Liver (tissue), 8 donors: ENCODE measurements at regions not wholly inside any gene's neighbourhood (a gene's known extent, or its start where the extent isn't known, plus 50 kb on each side); places are given as distances from the start of the nearest gene placed in this dataset.

Experiments used
- DNase-seq: peaks from one replicate; pipeline ENCODE4 v3.0.0-alpha.2; 2017; ENCODE audit warnings: low spot score
- H3K27ac ChIP-seq, 2 donors: one replicate each; pipeline ENCODE4 v1.7.0; 2013; ENCODE audit warnings: inconsistent platforms in 2 of 2, low read length in 2 of 2, control low read depth in 1 of 2, low read depth in 1 of 2, mild to moderate bottlenecking in 1 of 2
- H3K27me3 ChIP-seq, 4 donors: one replicate each; pipeline versions ENCODE4 v1.6.1 to v1.7.0; 2013; ENCODE audit warnings: low read length in 3 of 4, inconsistent platforms in 1 of 4, mild to moderate bottlenecking in 1 of 4, moderate library complexity in 1 of 4; ENCODE audit not compliant: control insufficient read depth in 4 of 4, insufficient read depth in 4 of 4
- H3K36me3 ChIP-seq, 4 donors: one replicate each; pipeline versions ENCODE4 v1.6.1 to v1.7.0; 2013; ENCODE audit warnings: low read length in 3 of 4, mild to moderate bottlenecking in 3 of 4, low read depth in 1 of 4, moderate library complexity in 1 of 4; ENCODE audit not compliant: control insufficient read depth in 4 of 4, insufficient read depth in 3 of 4
- H3K4me1 ChIP-seq, 4 donors: one replicate each; pipeline versions ENCODE4 v1.6.1 to v1.7.0; 2013; ENCODE audit warnings: low read length in 3 of 4, mild to moderate bottlenecking in 3 of 4, moderate library complexity in 1 of 4; ENCODE audit not compliant: control insufficient read depth in 4 of 4, insufficient read depth in 4 of 4
- H3K4me3 ChIP-seq, 3 donors: one replicate each; pipeline versions ENCODE4 v1.6.1 to v1.7.0; 2013; ENCODE audit warnings: low read length in 3 of 3, control low read depth in 1 of 3, low read depth in 1 of 3, mild to moderate bottlenecking in 1 of 3
- H3K9ac ChIP-seq, 2 donors: one replicate each; pipeline ENCODE4 v1.7.0; 2013; ENCODE audit warnings: low read length in 2 of 2, mild to moderate bottlenecking in 2 of 2, moderate library complexity in 2 of 2, control low read depth in 1 of 2, low read depth in 1 of 2
- H3K9me3 ChIP-seq, 4 donors: one replicate each; pipeline versions ENCODE4 v1.6.1 to v1.7.0; 2013; ENCODE audit warnings: low read length in 3 of 4; ENCODE audit not compliant: control insufficient read depth in 4 of 4
- ATF3 ChIP-seq: IDR thresholded peaks from 2 replicates; pipeline ENCODE4 v1.6.1; 2016; ENCODE audit warnings: antibody characterized with exemption
- CTCF ChIP-seq: fragments of 150-350 bp; IDR thresholded peaks from 2 replicates; pipeline ENCODE4 v1.5.1; 2017; ENCODE audit warnings: improper control_type of control experiment, low read depth, low read length; ENCODE audit not compliant: missing input control
- FOXA1 ChIP-seq: IDR thresholded peaks from 2 replicates; pipeline ENCODE4 v1.6.1; 2016; ENCODE audit warnings: antibody characterized with exemption
- GABPA ChIP-seq, 2 donors: IDR thresholded peaks in 1 of 2; conservative IDR thresholded peaks in 1 of 2; 2 replicates each; pipeline ENCODE4 v1.6.1; 2016; ENCODE audit warnings: antibody characterized with exemption in 2 of 2, mild to moderate bottlenecking in 1 of 2, moderate library complexity in 1 of 2
- HNF4A ChIP-seq, 2 donors: conservative IDR thresholded peaks; 2 replicates each; pipeline ENCODE4 v1.6.1; 2016; ENCODE audit warnings: antibody characterized with exemption in 2 of 2, mild to moderate bottlenecking in 2 of 2
- HNF4G ChIP-seq: IDR thresholded peaks from 2 replicates; pipeline ENCODE4 v1.6.1; 2016; ENCODE audit warnings: antibody characterized with exemption
- JUND ChIP-seq, 2 donors: IDR thresholded peaks; 2 replicates each; pipeline ENCODE4 v1.6.1; 2016; ENCODE audit warnings: antibody characterized with exemption in 2 of 2
- NR2F2 ChIP-seq: IDR thresholded peaks from 2 replicates; pipeline ENCODE4 v1.6.1; 2016; ENCODE audit warnings: antibody characterized with exemption
- RAD21 ChIP-seq, 2 donors: IDR thresholded peaks; 2 replicates each; pipeline ENCODE4 v1.6.1; 2016; ENCODE audit warnings: antibody characterized with exemption in 2 of 2, mild to moderate bottlenecking in 2 of 2
- REST ChIP-seq: IDR thresholded peaks from 2 replicates; pipeline ENCODE4 v1.6.1; 2016; ENCODE audit warnings: antibody characterized with exemption, mild to moderate bottlenecking
- SP1 ChIP-seq: IDR thresholded peaks from 2 replicates; pipeline ENCODE4 v1.6.1; 2018; ENCODE audit warnings: antibody characterized with exemption, mild to moderate bottlenecking
- TAF1 ChIP-seq: conservative IDR thresholded peaks from 2 replicates; pipeline ENCODE4 v1.6.1; 2016; ENCODE audit warnings: antibody characterized with exemption, mild to moderate bottlenecking
- YY1 ChIP-seq: IDR thresholded peaks from 2 replicates; pipeline ENCODE4 v1.6.1; 2016; ENCODE audit warnings: antibody characterized with exemption, mild to moderate bottlenecking
- ZBTB33 ChIP-seq: IDR thresholded peaks from 2 replicates; pipeline ENCODE4 v1.6.1; 2016; ENCODE audit warnings: antibody characterized with exemption
- WGBS: extraction: QIAGEN DNeasy Blood & Tissue Kit; methylation state at CpG from one replicate; pipeline ENCODE4 v1.1.7; 2013; 5-methylcytosine and 5-hydroxymethylcytosine counted together
- TF ChIP-seq, protein P1 (sequence below): IDR thresholded peaks from 2 replicates; pipeline ENCODE4 v1.6.1; 2016; ENCODE audit warnings: antibody characterized with exemption
- donor health status: healthy.
- donor health status: healthy.
- donor health status: healthy.
- donor health status: healthy.
- donor health status: healthy.

- H3K9ac ChIP-seq = no peak overlapping the region
- DNase-seq = no peak
- no peaks in the 10 kb centered on the region for H3K9me3 ChIP-seq
- no peaks in the 10 kb centered on the region for H3K36me3 ChIP-seq
- H3K27ac ChIP-seq = no peak overlapping the region
- H3K4me3 ChIP-seq = no peak overlapping the region
- TF ChIP-seq JUND (IDR thresholded peaks at IDR 0.05) (no peak), FOXA1 (no peak), GABPA (IDR thresholded peaks at IDR 0.05 in 1 of 2, conservative IDR thresholded peaks at IDR 0.05 in 1 of 2) (no peak), ZBTB33 (no peak), RAD21 (IDR thresholded peaks at IDR 0.05) (no peak), ATF3 (no peak), TAF1 (no peak), YY1 (no peak), SP1 (no peak), HNF4A (conservative IDR thresholded peaks at IDR 0.05) (no peak), CTCF (no peak)
- TF ChIP-seq, protein P1, sequence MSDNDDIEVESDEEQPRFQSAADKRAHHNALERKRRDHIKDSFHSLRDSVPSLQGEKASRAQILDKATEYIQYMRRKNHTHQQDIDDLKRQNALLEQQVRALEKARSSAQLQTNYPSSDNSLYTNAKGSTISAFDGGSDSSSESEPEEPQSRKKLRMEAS = no peak
- no peaks in the 10 kb centered on the region for H3K27me3 ChIP-seq
- WGBS = 78% methylated on average over 2 of the region's 2 CpGs
- H3K4me1 ChIP-seq = no peaks in the 10 kb centered on the region
Measured at GRCh38 chr11:26204101-26204500, 127.8 kb upstream of the ANO3 start.

DNA sequence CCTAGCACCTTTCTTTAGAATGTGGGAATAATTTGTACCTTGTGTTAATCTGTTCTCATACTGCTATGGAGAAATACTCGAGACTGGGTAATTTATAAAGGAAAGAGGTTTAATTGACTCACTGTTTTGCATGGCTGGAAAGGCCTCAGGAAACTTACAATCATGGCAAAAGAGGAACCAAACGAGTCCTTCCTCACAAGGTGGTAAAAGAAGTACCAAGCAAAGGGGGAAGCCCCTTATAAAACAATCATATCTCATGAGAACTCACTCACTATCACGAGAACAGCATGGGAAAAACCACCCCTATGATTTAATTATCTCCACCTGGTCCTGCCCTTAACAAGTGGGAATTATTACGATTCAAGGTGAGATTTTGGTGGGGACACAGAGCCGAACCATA is 127.1 kb upstream of the ANO3 start:
- H3K4me3 ChIP-seq = no peak overlapping the region
- no peaks in the 10 kb centered on the region for H3K9me3 ChIP-seq
- no peaks in the 10 kb centered on the region for H3K27me3 ChIP-seq
- DNase-seq = no peak
- H3K36me3 ChIP-seq = no peaks in the 10 kb centered on the region
- WGBS = 73% methylated on average over 5 of the region's 5 CpGs
- no peak overlapping the region for H3K27ac ChIP-seq
- TF ChIP-seq HNF4G (no peak), REST (no peak), ATF3 (no peak), NR2F2 (no peak)
- TF ChIP-seq, protein P1 = no peak
- no peaks in the 10 kb centered on the region for H3K4me1 ChIP-seq
- no peak overlapping the region for H3K9ac ChIP-seq
